Calu3 (cell line): ENCODE measurements at regions not wholly inside any gene's neighbourhood (a gene's known extent, or its start where the extent isn't known, plus 50 kb on each side); places are given as distances from the start of the nearest gene placed in this dataset.

Experiments
- BruUV-seq: library from RNA; stranded (reverse); fragments of 400-500 nt; replicated peaks from 2 replicates; lab custom pipeline; 2021; lab: Mats Ljungman, UMichigan
- CTCF ChIA-PET: fragments of 300-600 bp; sonication (Branson Sonifier 250); formaldehyde crosslinking; loops from one replicate; lab custom pipeline; 2022; ENCODE audit warnings: antibody characterized with exemption; lab: Charles Lee
- DNase-seq: peaks from one replicate; pipeline ENCODE4 v3.0.0; 2022
- H3K27ac Mint-ChIP-seq: one replicate; pipeline ENCODE4 v1.8.0; 2022; ENCODE audit warnings: mixed read lengths; ENCODE audit not compliant: unreplicated experiment
- H3K27me3 Mint-ChIP-seq: one replicate; pipeline ENCODE4 v1.8.0; 2022; ENCODE audit warnings: mixed read lengths; ENCODE audit not compliant: unreplicated experiment
- H3K36me3 Mint-ChIP-seq: one replicate; pipeline ENCODE4 v1.8.0; 2022; ENCODE audit warnings: mild to moderate bottlenecking, moderate library complexity, mixed read lengths; ENCODE audit not compliant: insufficient read depth, unreplicated experiment
- H3K4me1 Mint-ChIP-seq: one replicate; pipeline ENCODE4 v1.8.0; 2022; ENCODE audit warnings: mild to moderate bottlenecking, low read depth, mixed read lengths; ENCODE audit not compliant: unreplicated experiment
- H3K4me3 Mint-ChIP-seq: one replicate; pipeline ENCODE4 v1.8.0; 2022; ENCODE audit warnings: mild to moderate bottlenecking, low read depth, moderate library complexity, mixed read lengths; ENCODE audit not compliant: unreplicated experiment
- H3K9me3 Mint-ChIP-seq: one replicate; pipeline ENCODE4 v1.8.0; 2022; ENCODE audit warnings: low read depth, mixed read lengths; ENCODE audit not compliant: unreplicated experiment
- CTCF ChIP-seq: fragments of 200-600 bp; IDR thresholded peaks from one replicate; pipeline ENCODE4 v1.8.0; 2022; ENCODE audit warnings: antibody characterized with exemption; ENCODE audit not compliant: unreplicated experiment
- intact Hi-C: fragments of 100-400 bp; cut with micrococcal nuclease; formaldehyde crosslinking; loops from one replicate; pipeline ENCODE4 v1.10.0; 2022; ENCODE audit not compliant: unreplicated experiment

GRCh38 chr9:85332487-85332886, 409.3 kb downstream of the AGTPBP1 start:
- peak; percentile 47 for TF ChIP-seq CTCF
- Mint-ChIP-seq H3K27ac (no peak overlapping the region), H3K36me3 (no peaks in the 10 kb centered on the region), H3K9me3 (no peaks in the 10 kb centered on the region), H3K4me1 (no peaks in the 10 kb centered on the region), H3K4me3 (no peak overlapping the region), H3K27me3 (peaks cover 43% of the 10 kb centered on the region)
- intact Hi-C loops = no loop called here
- CTCF ChIA-PET = interaction anchor here (1.0 to 1.4 kb wide), 2 partner anchors 9 to 278 kb away, joined by 3 to 4 read pairs; no protein-coding TSS in a partner anchor
- peak; percentile 23 for DNase-seq
- BruUV-seq = no TSS peak

GRCh38 chr9:85331626-85332025, 410.1 kb downstream of the AGTPBP1 start:
- CTCF ChIA-PET = interaction anchor here (1.4 kb wide), 1 partner anchor 8 kb away, joined by 3 read pairs; no protein-coding TSS in a partner anchor
- Mint-ChIP-seq H3K4me3 (no peak overlapping the region), H3K4me1 (no peaks in the 10 kb centered on the region), H3K9me3 (no peaks in the 10 kb centered on the region), H3K27ac (no peak overlapping the region), H3K27me3 (peaks cover 44% of the 10 kb centered on the region), H3K36me3 (no peaks in the 10 kb centered on the region)
- no peak for TF ChIP-seq CTCF
- no TSS peak for BruUV-seq
- intact Hi-C loops = no loop called here
- no peak for DNase-seq

- Mint-ChIP-seq H3K4me1 (no peaks in the 10 kb centered on the region), H3K36me3 (no peaks in the 10 kb centered on the region), H3K4me3 (no peak overlapping the region), H3K27me3 (peaks cover 38% of the 10 kb centered on the region), H3K27ac (no peak overlapping the region), H3K9me3 (no peaks in the 10 kb centered on the region)
- intact Hi-C loops = no loop called here
- TF ChIP-seq CTCF = no peak
- CTCF ChIA-PET = no interaction called here
- BruUV-seq = no TSS peak
- DNase-seq = no peak
Observed at GRCh38 chr9:85322592-85322991, 419.2 kb downstream of the AGTPBP1 start.

- H3K9me3 Mint-ChIP-seq = no peaks in the 10 kb centered on the region
- DNase-seq = no peak
- BruUV-seq = no TSS peak
- no peak overlapping the region for H3K27ac Mint-ChIP-seq
- no peak for TF ChIP-seq CTCF
- H3K36me3 Mint-ChIP-seq = no peaks in the 10 kb centered on the region
- H3K4me3 Mint-ChIP-seq = no peak overlapping the region
- H3K27me3 Mint-ChIP-seq = peaks cover 34% of the 10 kb centered on the region
- intact Hi-C loops = no loop called here
- H3K4me1 Mint-ChIP-seq = no peaks in the 10 kb centered on the region
- CTCF ChIA-PET = no interaction called here
Observed at GRCh38 chr9:85321561-85321960, 420.2 kb downstream of the AGTPBP1 start.
